HCT116 (cell line): ENCODE measurements at regions not wholly inside any gene's neighbourhood (a gene's known extent, or its start where the extent isn't known, plus 50 kb on each side); places are given as distances from the start of the nearest gene placed in this dataset.

ENCODE experiments used
- ATAC-seq: fragments of 200-7000 bp; cut with Tn5 transposase; 2 replicates; pipeline ENCODE4 v1.9.1; 2020; ENCODE audit warnings: mild to moderate bottlenecking, moderate library complexity
- BruUV-seq: library from RNA; stranded (reverse); fragments of 400-500 nt; replicated peaks from 2 replicates; lab custom pipeline; 2021; lab: Mats Ljungman, UMichigan
- CTCF ChIA-PET: fragments of 300-600 bp; sonication (Branson Sonifier 250); formaldehyde crosslinking; loops from one replicate; lab custom pipeline; 2021; ENCODE audit warnings: antibody characterized with exemption; lab: Charles Lee
- POLR2A ChIA-PET: fragments of 300-600, 350-600 bp; sonication (Branson Sonifier 250); formaldehyde crosslinking; loops from one replicate; lab custom pipeline; 2021; ENCODE audit warnings: antibody characterized with exemption; lab: Charles Lee
- RAD21 ChIA-PET, 2 experiments: fragments of 300-600 bp; sonication (Branson Sonifier 250); formaldehyde crosslinking; loops; one replicate each; lab custom pipeline; 2023; ENCODE audit warnings: low total read pairs in 2 of 2; ENCODE audit not compliant: uncharacterized antibody in 2 of 2, unreplicated experiment in 2 of 2, low non-redundant PET in 1 of 2; lab: Charles Lee
- DNase-seq: peaks from one replicate; pipeline ENCODE4 v3.0.0-alpha.2; 2010; ENCODE audit warnings: low read depth, low spot score
- H2AFZ ChIP-seq: fragments of 200-600 bp; shearing (Covaris generic), sonication (generic); 2 replicates; pipeline ENCODE4 v1.6.1; 2017; ENCODE audit warnings: low read depth, mixed run types, mixed read lengths, antibody characterized with exemption, low read length; ENCODE audit not compliant: poor library complexity, severe bottlenecking
- H3K27ac ChIP-seq: 2 replicates; pipeline ENCODE4 v1.5.1; 2012; ENCODE audit warnings: low read depth, low read length
- H3K27me3 ChIP-seq: fragments of 200-600 bp; sonication (generic); 2 replicates; pipeline ENCODE4 v1.6.1; 2016; ENCODE audit warnings: mixed run types, low read length, mixed read lengths; ENCODE audit not compliant: insufficient read depth
- H3K36me3 ChIP-seq, 2 experiments: fragments of 200-500 bp in 1 of 2; fragments of 200-600 bp in 1 of 2; sonication (Bioruptor generic) in 1 of 2; sonication (generic) in 1 of 2; 2 replicates each; pipeline versions ENCODE4 v1.5.1 to v1.6.1; 2014 to 2016; ENCODE audit warnings: low read length in 2 of 2, inconsistent platforms in 1 of 2, mixed read lengths in 1 of 2, mixed run types in 1 of 2; ENCODE audit not compliant: insufficient read depth in 2 of 2, control insufficient read depth in 1 of 2
- H3K4me1 ChIP-seq, 2 experiments: fragments of 200-600 bp in 1 of 2; sonication (generic) in 1 of 2; 2 replicates each; pipeline versions ENCODE4 v1.5.1 to v1.6.1; 2012 to 2017; ENCODE audit warnings: low read length in 2 of 2, inconsistent platforms in 1 of 2, mild to moderate bottlenecking in 1 of 2, mixed read lengths in 1 of 2, mixed run types in 1 of 2, moderate library complexity in 1 of 2; ENCODE audit not compliant: insufficient read depth in 2 of 2, control insufficient read depth in 1 of 2
- H3K4me2 ChIP-seq: fragments of 200-600 bp; sonication (generic); 2 replicates; pipeline ENCODE4 v1.6.1; 2017; ENCODE audit warnings: mixed run types, low read length, mixed read lengths
- H3K4me3 ChIP-seq, 2 experiments: fragments of 200-600 bp in 1 of 2; sonication (generic) in 1 of 2; replicated peaks in 1 of 2; 2 replicates each; pipeline ENCODE4 v1.5.1; 2011 to 2016; ENCODE audit warnings: low read length in 2 of 2, control low read depth in 1 of 2, low read depth in 1 of 2, mild to moderate bottlenecking in 1 of 2, mixed read lengths in 1 of 2, mixed run types in 1 of 2
- H3K79me2 ChIP-seq: fragments of 200-600 bp; sonication (generic); 2 replicates; pipeline ENCODE4 v1.6.1; 2017; ENCODE audit warnings: mild to moderate bottlenecking, mixed run types, low read length, moderate library complexity, mixed read lengths; ENCODE audit not compliant: insufficient read depth
- H3K9ac ChIP-seq: fragments of 200-600 bp; sonication (generic); 2 replicates; pipeline ENCODE4 v1.6.1; 2016; ENCODE audit warnings: low read length, mixed read lengths
- H3K9me2 ChIP-seq: fragments of 200-600 bp; sonication (generic), shearing (Covaris generic); 2 replicates; pipeline ENCODE4 v1.6.1; 2017; ENCODE audit warnings: mixed run types, mild to moderate bottlenecking, moderate library complexity; ENCODE audit not compliant: insufficient read depth
- H3K9me3 ChIP-seq, 2 experiments: fragments of 200-500 bp in 1 of 2; fragments of 200-600 bp in 1 of 2; sonication (Bioruptor generic) in 1 of 2; sonication (generic) in 1 of 2; 2 replicates each; pipeline ENCODE4 v1.6.1; 2014 to 2017; ENCODE audit warnings: low read length in 2 of 2, mixed read lengths in 2 of 2, inconsistent platforms in 1 of 2, low read depth in 1 of 2, mild to moderate bottlenecking in 1 of 2, mixed run types in 1 of 2, moderate library complexity in 1 of 2; ENCODE audit not compliant: control insufficient read depth in 1 of 2, insufficient read depth in 1 of 2
- H4K20me1 ChIP-seq: fragments of 200-600 bp; sonication (generic), shearing (Covaris generic); 2 replicates; pipeline ENCODE4 v1.6.1; 2017; ENCODE audit warnings: mixed run types, mild to moderate bottlenecking, moderate library complexity; ENCODE audit not compliant: insufficient read depth
- CBX3 ChIP-seq: IDR thresholded peaks from 2 replicates; pipeline ENCODE4 v1.6.1; 2012; ENCODE audit warnings: low read depth
- CEBPB ChIP-seq: IDR thresholded peaks from 2 replicates; pipeline ENCODE4 v1.6.1; 2012; ENCODE audit warnings: low read depth
- ELF1 ChIP-seq: IDR thresholded peaks from 2 replicates; pipeline ENCODE4 v1.6.1; 2012; ENCODE audit warnings: low read depth, borderline replicate concordance
- EZH2phosphoT487 ChIP-seq: fragments of 200-600 bp; IDR thresholded peaks from 2 replicates; pipeline ENCODE4 v1.6.1; 2018; ENCODE audit warnings: antibody characterized with exemption, borderline replicate concordance
- JUND ChIP-seq: IDR thresholded peaks from 2 replicates; pipeline ENCODE4 v1.6.1; 2012
- POLR2AphosphoS5 ChIP-seq: IDR thresholded peaks from 2 replicates; pipeline ENCODE4 v1.6.1; 2011; ENCODE audit warnings: mild to moderate bottlenecking, low read depth, low read length, moderate library complexity
- SIN3A ChIP-seq: IDR thresholded peaks from 2 replicates; pipeline ENCODE4 v1.6.1; 2012; ENCODE audit warnings: low read depth
- YY1 ChIP-seq: IDR thresholded peaks from 2 replicates; pipeline ENCODE4 v1.6.1; 2011; ENCODE audit warnings: low read length, low read depth, moderate library complexity, mild to moderate bottlenecking; ENCODE audit not compliant: insufficient replicate concordance; ENCODE audit errors: extremely low read depth
- ZNF274 ChIP-seq: fragments of 200-500 bp; sonication (Bioruptor generic); IDR thresholded peaks from 2 replicates; pipeline ENCODE4 v1.6.1; 2014; ENCODE audit warnings: mild to moderate bottlenecking, low read depth, low read length, inconsistent platforms
- intact Hi-C: fragments of 100-400 bp; cut with micrococcal nuclease; formaldehyde crosslinking; loops from 2 replicates; pipeline ENCODE4 v1.10.0; 2022
- TF ChIP-seq, protein P1 (sequence below), 3 experiments: fragments of 200-600 bp in 1 of 3; sonication (generic) in 1 of 3; IDR thresholded peaks in 2 of 3; conservative IDR thresholded peaks in 1 of 3; 2 replicates each; pipeline ENCODE4 v1.5.1; 2012 to 2017; ENCODE audit warnings: low read depth in 2 of 3, low read length in 2 of 3, antibody characterized with exemption in 1 of 3, borderline replicate concordance in 1 of 3, control low read depth in 1 of 3, mild to moderate bottlenecking in 1 of 3, mixed read lengths in 1 of 3, mixed run types in 1 of 3, moderate library complexity in 1 of 3; ENCODE audit not compliant: insufficient read depth in 1 of 3
- TF ChIP-seq, protein P2 (sequence below): IDR thresholded peaks from 2 replicates; pipeline ENCODE4 v1.6.1; 2012

DNA sequence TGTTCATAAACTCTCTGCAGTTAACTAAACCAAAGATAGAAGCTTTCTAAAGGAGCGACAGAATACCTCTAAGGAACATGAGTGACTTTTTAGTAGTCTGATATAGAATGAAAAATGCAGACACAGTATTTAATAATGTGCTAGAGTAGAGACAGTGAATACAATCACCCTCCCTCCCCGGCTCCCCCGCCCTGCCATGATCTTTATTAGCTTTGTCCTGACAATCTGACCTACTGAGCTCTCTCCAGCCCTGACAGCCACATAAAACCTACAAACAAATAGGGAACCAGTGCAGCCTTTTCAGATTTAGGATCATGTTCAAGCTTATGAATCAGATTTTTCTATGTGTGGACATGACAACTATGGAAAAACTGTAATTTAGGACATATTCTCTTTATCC is 777.6 kb upstream of the FANCL start:
- Histone ChIP-seq H3K27me3 (no peaks in the 10 kb centered on the region), H3K4me2 (no peak overlapping the region), H3K4me3 (no peak overlapping the region), H3K27ac (no peak overlapping the region), H3K4me1 (no peaks in the 10 kb centered on the region), H3K9ac (no peak overlapping the region), H4K20me1 (no peaks in the 10 kb centered on the region), H3K79me2 (no peaks in the 10 kb centered on the region), H2AFZ (no peak overlapping the region), H3K36me3 (no peaks in the 10 kb centered on the region), H3K9me3 (no peaks in the 10 kb centered on the region), H3K9me2 (no peaks in the 10 kb centered on the region)
- CTCF ChIA-PET: no interaction called here
- intact Hi-C loops: no loop called here
- POLR2A ChIA-PET: no interaction called here
- no TSS peak for BruUV-seq
- RAD21 ChIA-PET: no interaction called here
- ATAC-seq (no peak), DNase-seq (no peak)
- TF ChIP-seq ELF1: no peak
- TF ChIP-seq, protein P1, sequence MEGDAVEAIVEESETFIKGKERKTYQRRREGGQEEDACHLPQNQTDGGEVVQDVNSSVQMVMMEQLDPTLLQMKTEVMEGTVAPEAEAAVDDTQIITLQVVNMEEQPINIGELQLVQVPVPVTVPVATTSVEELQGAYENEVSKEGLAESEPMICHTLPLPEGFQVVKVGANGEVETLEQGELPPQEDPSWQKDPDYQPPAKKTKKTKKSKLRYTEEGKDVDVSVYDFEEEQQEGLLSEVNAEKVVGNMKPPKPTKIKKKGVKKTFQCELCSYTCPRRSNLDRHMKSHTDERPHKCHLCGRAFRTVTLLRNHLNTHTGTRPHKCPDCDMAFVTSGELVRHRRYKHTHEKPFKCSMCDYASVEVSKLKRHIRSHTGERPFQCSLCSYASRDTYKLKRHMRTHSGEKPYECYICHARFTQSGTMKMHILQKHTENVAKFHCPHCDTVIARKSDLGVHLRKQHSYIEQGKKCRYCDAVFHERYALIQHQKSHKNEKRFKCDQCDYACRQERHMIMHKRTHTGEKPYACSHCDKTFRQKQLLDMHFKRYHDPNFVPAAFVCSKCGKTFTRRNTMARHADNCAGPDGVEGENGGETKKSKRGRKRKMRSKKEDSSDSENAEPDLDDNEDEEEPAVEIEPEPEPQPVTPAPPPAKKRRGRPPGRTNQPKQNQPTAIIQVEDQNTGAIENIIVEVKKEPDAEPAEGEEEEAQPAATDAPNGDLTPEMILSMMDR (IDR thresholded peaks at IDR 0.05 in 2 of 3, conservative IDR thresholded peaks at IDR 0.05 in 1 of 3; ENCODE audit: borderline replicate concordance in 1 of 3, insufficient read depth in 1 of 3, low read depth in 2 of 3, low read length in 2 of 3): no peak
- no peak for TF ChIP-seq ZNF274

DNA sequence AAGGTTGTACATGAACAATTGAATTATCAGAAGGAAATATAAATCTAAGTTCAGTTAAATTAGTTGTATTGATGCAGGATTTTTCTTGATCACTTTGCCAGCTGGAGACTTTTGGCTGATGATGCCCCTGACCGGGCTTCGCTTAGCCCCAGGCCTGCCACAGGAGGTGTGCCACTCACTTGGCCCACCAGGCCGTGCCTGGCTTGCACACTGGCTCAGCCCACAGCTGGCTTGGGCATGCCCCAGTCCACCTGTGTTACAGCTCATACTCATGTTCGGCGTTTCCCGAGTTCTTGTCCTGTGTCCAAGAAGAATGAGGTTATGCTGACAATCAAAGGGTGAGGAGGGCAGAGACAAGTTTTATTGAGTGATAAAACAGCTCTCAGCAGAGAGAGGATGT is 773.9 kb upstream of the FANCL start:
- H3K79me2 ChIP-seq: no peaks in the 10 kb centered on the region
- H3K36me3 ChIP-seq: no peaks in the 10 kb centered on the region
- ChIA-PET CTCF (interaction anchor here (2.0 kb wide), 1 partner anchor 11 kb away, joined by 6 read pairs; no protein-coding TSS in a partner anchor), RAD21 (no interaction called here), POLR2A (no interaction called here)
- ATAC-seq (no peak), DNase-seq (no peak)
- no peak overlapping the region for H3K27ac ChIP-seq
- H3K4me1 ChIP-seq: no peaks in the 10 kb centered on the region
- no peak overlapping the region for H3K9ac ChIP-seq
- H2AFZ ChIP-seq: no peak overlapping the region
- no peaks in the 10 kb centered on the region for H3K27me3 ChIP-seq
- TF ChIP-seq POLR2AphosphoS5 (no peak), SIN3A (no peak), YY1 (no peak), ELF1 (no peak), CBX3 (no peak), EZH2phosphoT487 (no peak), JUND (no peak), CEBPB (no peak)
- TF ChIP-seq, protein P2, sequence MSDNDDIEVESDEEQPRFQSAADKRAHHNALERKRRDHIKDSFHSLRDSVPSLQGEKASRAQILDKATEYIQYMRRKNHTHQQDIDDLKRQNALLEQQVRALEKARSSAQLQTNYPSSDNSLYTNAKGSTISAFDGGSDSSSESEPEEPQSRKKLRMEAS: no peak
- TF ChIP-seq, all 23 proteins: peak for 0
- Histone ChIP-seq H3K9me3 (no peaks in the 10 kb centered on the region), H3K4me2 (no peak overlapping the region), H3K9me2 (no peaks in the 10 kb centered on the region), H4K20me1 (no peaks in the 10 kb centered on the region), H3K4me3 (no peak overlapping the region)
- intact Hi-C loops: no loop called here
- no TSS peak for BruUV-seq
